Astrocyte (in vitro differentiated cells and primary cell): ENCODE measurements at regions not wholly inside any gene's neighbourhood (a gene's known extent, or its start where the extent isn't known, plus 50 kb on each side); places are given as distances from the start of the nearest gene placed in this dataset.
A peak's percentile ranks its signal among the peaks of the same experiment; 100 is the strongest.

Experiments used
- DNase-seq: peaks from one replicate; pipeline ENCODE4 v3.0.0-alpha.2; 2010; ENCODE audit warnings: low read depth
- FAIRE-seq: peaks from 2 replicates; lab custom pipeline; 2011; peaks lifted over from hg19 to GRCh38; lab: Jason Lieb, UNC
- H2AFZ ChIP-seq: 2 replicates; pipeline ENCODE4 v1.6.0; 2012; ENCODE audit warnings: low read depth, low read length, inconsistent platforms
- H3K27ac ChIP-seq: 2 replicates; pipeline ENCODE4 v1.5.1; 2011; ENCODE audit warnings: low read depth, low read length, inconsistent platforms
- H3K27me3 ChIP-seq: 2 replicates; pipeline ENCODE4 v1.6.0; 2011; ENCODE audit warnings: low read length, inconsistent platforms; ENCODE audit not compliant: insufficient read depth
- H3K36me3 ChIP-seq: 2 replicates; pipeline ENCODE4 v1.5.1; 2011; ENCODE audit warnings: low read length, inconsistent platforms; ENCODE audit not compliant: insufficient read depth
- H3K4me1 ChIP-seq: 2 replicates; pipeline ENCODE4 v1.5.1; 2011; ENCODE audit warnings: low read length, inconsistent platforms; ENCODE audit not compliant: insufficient read depth
- H3K4me2 ChIP-seq: 2 replicates; pipeline ENCODE4 v1.6.0; 2012; ENCODE audit warnings: low read length, inconsistent platforms
- H3K4me3 ChIP-seq: 2 replicates; pipeline ENCODE4 v1.5.1; 2011; ENCODE audit warnings: low read depth, mild to moderate bottlenecking, low read length, inconsistent platforms; ENCODE audit not compliant: insufficient read depth
- H3K79me2 ChIP-seq: 2 replicates; pipeline ENCODE4 v1.6.0; 2012; ENCODE audit warnings: mild to moderate bottlenecking, low read length, inconsistent platforms; ENCODE audit not compliant: insufficient read depth
- H3K9ac ChIP-seq: 2 replicates; pipeline ENCODE4 v1.6.0; 2012; ENCODE audit warnings: mild to moderate bottlenecking, low read length, inconsistent platforms
- H3K9me3 ChIP-seq: 2 replicates; pipeline ENCODE4 v1.5.1; 2012; ENCODE audit warnings: low read depth, mild to moderate bottlenecking, low read length, inconsistent platforms; ENCODE audit not compliant: insufficient read depth
- H4K20me1 ChIP-seq: 2 replicates; pipeline ENCODE4 v1.6.0; 2012; ENCODE audit warnings: low read length, inconsistent platforms; ENCODE audit not compliant: insufficient read depth
- H3K27ac Mint-ChIP-seq: one replicate; pipeline ENCODE4 v1.8.0; 2021; ENCODE audit warnings: mild to moderate bottlenecking, mixed read lengths; ENCODE audit not compliant: unreplicated experiment
- H3K27me3 Mint-ChIP-seq: one replicate; pipeline ENCODE4 v1.8.0; 2021; ENCODE audit warnings: low read depth, mixed read lengths; ENCODE audit not compliant: unreplicated experiment
- H3K36me3 Mint-ChIP-seq: one replicate; pipeline ENCODE4 v1.8.0; 2021; ENCODE audit warnings: low read depth, mixed read lengths; ENCODE audit not compliant: unreplicated experiment
- H3K4me1 Mint-ChIP-seq: one replicate; pipeline ENCODE4 v1.8.0; 2021; ENCODE audit warnings: low read depth, mixed read lengths; ENCODE audit not compliant: unreplicated experiment
- H3K4me3 Mint-ChIP-seq: one replicate; pipeline ENCODE4 v1.8.0; 2021; ENCODE audit warnings: mild to moderate bottlenecking, moderate library complexity, mixed read lengths; ENCODE audit not compliant: unreplicated experiment
- H3K9me3 Mint-ChIP-seq: one replicate; pipeline ENCODE4 v1.8.0; 2021; ENCODE audit warnings: mild to moderate bottlenecking, mixed read lengths; ENCODE audit not compliant: unreplicated experiment
- EZH2 ChIP-seq: IDR thresholded peaks from 2 replicates; pipeline ENCODE4 v1.6.1; 2012; ENCODE audit warnings: mild to moderate bottlenecking, low read length, inconsistent platforms; ENCODE audit not compliant: insufficient read depth
- TF ChIP-seq, protein P1 (sequence below): IDR thresholded peaks from 2 replicates; pipeline ENCODE4 v1.5.1; 2011; ENCODE audit warnings: low read depth, mild to moderate bottlenecking, inconsistent platforms, low read length, moderate library complexity; ENCODE audit not compliant: insufficient read depth

- no peaks in the 10 kb centered on the region for H3K4me1 ChIP-seq
- Mint-ChIP-seq H3K27ac (no peak overlapping the region), H3K36me3 (no peaks in the 10 kb centered on the region), H3K27me3 (no peaks in the 10 kb centered on the region), H3K9me3 (no peaks in the 10 kb centered on the region), H3K4me3 (no peak overlapping the region), H3K4me1 (no peaks in the 10 kb centered on the region)
- DNase-seq (no peak), FAIRE-seq (peak; percentile 81)
- no peaks in the 10 kb centered on the region for H3K79me2 ChIP-seq
- TF ChIP-seq, protein P1, sequence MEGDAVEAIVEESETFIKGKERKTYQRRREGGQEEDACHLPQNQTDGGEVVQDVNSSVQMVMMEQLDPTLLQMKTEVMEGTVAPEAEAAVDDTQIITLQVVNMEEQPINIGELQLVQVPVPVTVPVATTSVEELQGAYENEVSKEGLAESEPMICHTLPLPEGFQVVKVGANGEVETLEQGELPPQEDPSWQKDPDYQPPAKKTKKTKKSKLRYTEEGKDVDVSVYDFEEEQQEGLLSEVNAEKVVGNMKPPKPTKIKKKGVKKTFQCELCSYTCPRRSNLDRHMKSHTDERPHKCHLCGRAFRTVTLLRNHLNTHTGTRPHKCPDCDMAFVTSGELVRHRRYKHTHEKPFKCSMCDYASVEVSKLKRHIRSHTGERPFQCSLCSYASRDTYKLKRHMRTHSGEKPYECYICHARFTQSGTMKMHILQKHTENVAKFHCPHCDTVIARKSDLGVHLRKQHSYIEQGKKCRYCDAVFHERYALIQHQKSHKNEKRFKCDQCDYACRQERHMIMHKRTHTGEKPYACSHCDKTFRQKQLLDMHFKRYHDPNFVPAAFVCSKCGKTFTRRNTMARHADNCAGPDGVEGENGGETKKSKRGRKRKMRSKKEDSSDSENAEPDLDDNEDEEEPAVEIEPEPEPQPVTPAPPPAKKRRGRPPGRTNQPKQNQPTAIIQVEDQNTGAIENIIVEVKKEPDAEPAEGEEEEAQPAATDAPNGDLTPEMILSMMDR: no peak
- TF ChIP-seq EZH2: no peak
- H2AFZ ChIP-seq: no peak overlapping the region
- H3K9ac ChIP-seq: no peak overlapping the region
- H3K4me3 ChIP-seq: no peak overlapping the region
- no peaks in the 10 kb centered on the region for H4K20me1 ChIP-seq
- H3K36me3 ChIP-seq: no peaks in the 10 kb centered on the region
- no peaks in the 10 kb centered on the region for H3K27me3 ChIP-seq
- no peak overlapping the region for H3K4me2 ChIP-seq
- no peaks in the 10 kb centered on the region for H3K9me3 ChIP-seq
- no peak overlapping the region for H3K27ac ChIP-seq
Measured at GRCh38 chrX:121128925-121129877, 81.8 kb downstream of the GLUD2 start.

GRCh38 chrX:121132675-121133074 lies 85.3 kb downstream of the GLUD2 start:
- H3K4me3 Mint-ChIP-seq: no peak overlapping the region
- Histone ChIP-seq H3K27ac (no peak overlapping the region), H2AFZ (no peak overlapping the region), H3K4me1 (no peaks in the 10 kb centered on the region), H3K36me3 (no peaks in the 10 kb centered on the region), H3K79me2 (no peaks in the 10 kb centered on the region), H3K9me3 (no peaks in the 10 kb centered on the region), H3K4me3 (no peak overlapping the region), H4K20me1 (no peaks in the 10 kb centered on the region), H3K9ac (no peak overlapping the region), H3K4me2 (no peak overlapping the region), H3K27me3 (no peaks in the 10 kb centered on the region)
- no peak overlapping the region for H3K27ac Mint-ChIP-seq
- no peaks in the 10 kb centered on the region for H3K36me3 Mint-ChIP-seq
- no peaks in the 10 kb centered on the region for H3K9me3 Mint-ChIP-seq
- no peaks in the 10 kb centered on the region for H3K4me1 Mint-ChIP-seq
- TF ChIP-seq, protein P1: no peak
- TF ChIP-seq EZH2: no peak
- no peak for FAIRE-seq
- no peaks in the 10 kb centered on the region for H3K27me3 Mint-ChIP-seq
- DNase-seq: no peak
